ENCODE measurements at regions not wholly inside any gene's neighbourhood (a gene's known extent, or its start where the extent isn't known, plus 50 kb on each side); places are given as distances from the start of the nearest gene placed in this dataset.

GRCh38 chr2:19833978-19834377 is 67.8 kb downstream of the TTC32 start:
- TF ChIP-seq CTCF (IDR thresholded peaks at IDR 0.05) (no peak), POLR2A (IDR thresholded peaks at IDR 0.05) (no peak), EP300 (IDR thresholded peaks at IDR 0.05) (no peak)
